ENCODE measurements at regions not wholly inside any gene's neighbourhood (a gene's known extent, or its start where the extent isn't known, plus 50 kb on each side); places are given as distances from the start of the nearest gene placed in this dataset.

- DNase-seq (ENCODE audit: low read depth) = no peak
These were observed 499.1 kb upstream of the HS6ST1 start for GRCh38 chr2:128817813-128818212.

DNA sequence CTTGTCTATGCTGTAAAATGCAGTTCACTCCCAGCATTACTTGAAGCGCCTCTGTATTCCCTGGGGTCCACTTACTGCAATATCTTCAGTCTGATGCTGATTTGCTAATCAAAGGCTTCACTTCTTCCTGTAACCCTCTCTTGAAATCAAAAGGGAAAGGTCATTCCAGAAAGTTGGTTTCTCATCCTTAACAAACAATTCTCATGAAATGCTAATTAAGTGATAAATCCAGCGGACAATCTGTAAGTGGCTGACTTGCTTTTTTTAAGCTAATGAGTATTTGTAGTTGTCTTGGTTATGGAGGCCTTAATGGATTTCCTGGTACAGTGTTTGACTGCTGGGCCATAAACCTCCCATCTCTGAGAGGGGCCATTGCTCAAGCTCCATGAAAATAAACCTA, 499.6 kb upstream of the HS6ST1 start:
- DNase-seq (ENCODE audit: low read depth) = no peak

DNA sequence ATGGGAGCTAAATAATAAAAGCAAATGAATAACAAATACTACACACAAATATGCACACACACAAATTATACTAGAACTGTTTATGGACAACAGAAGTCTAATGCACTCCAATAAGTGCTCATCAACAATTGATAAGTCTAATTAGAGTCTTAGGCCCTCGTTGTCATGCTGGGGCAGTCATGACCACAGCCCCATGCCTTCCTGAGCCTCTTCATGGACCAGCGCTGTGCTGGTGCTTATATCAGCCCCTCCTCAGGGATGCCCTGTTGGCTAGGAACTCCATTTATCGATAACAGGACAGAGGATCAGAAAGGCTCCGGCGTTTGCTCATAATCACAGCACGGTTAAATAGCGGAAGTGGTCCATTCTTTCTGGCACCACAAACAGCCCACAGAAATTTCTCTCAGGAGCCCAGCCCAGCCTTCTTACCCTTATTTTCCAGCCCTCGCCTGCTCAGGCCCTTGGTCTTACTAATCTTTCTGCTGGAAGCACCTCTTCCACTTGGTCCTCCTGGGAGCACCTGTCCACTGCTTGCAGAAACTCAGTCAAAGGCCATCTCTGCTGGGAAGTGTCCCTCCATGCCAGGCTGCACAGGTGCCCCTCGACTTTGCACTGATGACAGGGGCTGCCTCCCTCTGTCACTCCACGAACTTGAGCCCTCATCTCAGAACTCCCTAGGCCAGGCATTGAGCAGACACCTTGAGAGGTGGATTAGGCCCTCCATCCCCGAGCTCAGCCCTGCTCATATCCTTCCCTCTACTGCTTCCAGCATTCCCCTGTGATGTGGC, 500.2 kb upstream of the HS6ST1 start:
- DNase-seq (ENCODE audit: low read depth) = no peak

- no peak for DNase-seq (ENCODE audit: low read depth)
These were observed 501.8 kb upstream of the HS6ST1 start for GRCh38 chr2:128820452-128820851.

DNA sequence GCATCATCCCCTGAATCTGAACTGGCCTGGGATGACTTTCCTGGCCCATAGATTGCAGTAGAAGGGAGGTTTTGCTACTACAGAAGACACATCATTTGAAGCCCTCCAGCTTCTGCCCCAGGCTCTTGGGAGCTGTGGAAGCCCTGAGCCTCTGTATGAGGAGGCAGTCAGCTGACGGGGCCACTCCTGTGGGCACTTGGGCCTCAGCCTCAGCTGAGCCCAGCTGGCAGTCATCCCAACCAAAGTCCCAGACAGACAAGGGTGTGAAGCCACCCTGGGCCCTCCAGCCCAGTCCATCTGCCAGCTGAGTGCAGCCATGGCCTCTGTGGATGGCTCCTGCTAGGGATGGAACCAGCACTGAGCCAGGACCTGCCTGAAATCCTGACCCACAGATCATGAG, 502.3 kb upstream of the HS6ST1 start:
- no peak for DNase-seq (ENCODE audit: low read depth)

- DNase-seq (ENCODE audit: low read depth) = no peak
These were observed 514.4 kb upstream of the HS6ST1 start for GRCh38 chr2:128832946-128833663.

GRCh38 chr2:128833664-128834027, 515.0 kb upstream of the HS6ST1 start:
- no peak for DNase-seq (ENCODE audit: low read depth)

GRCh38 chr2:128834207-128834879, 515.7 kb upstream of the HS6ST1 start:
- no peak for DNase-seq (ENCODE audit: low read depth)

GRCh38 chr2:128834880-128835252, 516.2 kb upstream of the HS6ST1 start:
- DNase-seq (ENCODE audit: low read depth) = no peak

- DNase-seq (ENCODE audit: low read depth) = no peak
These were observed 516.7 kb upstream of the HS6ST1 start for GRCh38 chr2:128835342-128835855.

DNA sequence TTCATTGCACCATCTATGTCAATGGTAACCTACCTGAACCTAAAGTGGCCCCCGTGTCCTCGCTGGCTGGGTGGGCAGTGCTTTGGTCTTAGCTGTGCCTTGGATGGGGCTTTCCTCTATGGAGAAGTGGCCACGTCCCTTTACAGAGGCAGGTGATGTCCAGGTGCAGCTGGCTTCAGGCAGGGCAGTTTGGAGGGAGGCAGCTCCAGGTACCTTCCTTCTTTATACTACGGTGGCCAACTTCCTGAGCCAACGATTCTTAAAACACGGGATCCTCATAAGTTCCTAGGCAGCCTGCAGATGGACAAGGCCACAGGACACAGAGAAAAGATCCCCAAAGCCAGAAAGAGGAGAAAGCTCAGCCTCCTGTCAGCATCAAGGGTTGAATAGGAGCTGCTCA, 517.3 kb upstream of the HS6ST1 start:
- no peak for DNase-seq (ENCODE audit: low read depth)

DNA sequence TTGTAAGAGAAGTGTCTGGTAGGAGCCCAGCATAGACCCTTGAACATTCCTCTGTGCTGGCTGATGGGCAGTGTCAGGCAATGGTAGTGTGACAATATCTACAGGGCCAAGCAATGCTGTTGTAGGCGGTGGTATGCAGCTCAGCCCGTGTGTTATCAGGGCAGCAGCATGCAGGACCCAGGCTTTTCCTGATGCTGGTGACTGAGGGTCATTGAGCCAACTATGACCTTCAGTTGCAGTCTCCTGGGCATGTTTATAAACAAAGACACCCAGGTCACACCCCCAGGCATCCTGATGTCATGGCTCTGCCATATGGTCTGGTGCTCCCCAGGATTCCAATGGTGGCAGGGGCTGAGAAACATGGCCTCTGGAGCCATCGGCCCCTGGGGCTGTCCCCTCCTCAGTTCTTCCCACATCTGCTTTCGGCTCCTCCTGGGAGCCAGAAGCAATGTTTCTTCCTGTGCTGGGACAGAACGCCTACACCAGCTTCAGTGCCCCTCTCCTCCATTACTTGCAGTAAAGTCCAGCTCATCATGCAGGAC, 518.0 kb upstream of the HS6ST1 start:
- DNase-seq (ENCODE audit: low read depth) = no peak

DNA sequence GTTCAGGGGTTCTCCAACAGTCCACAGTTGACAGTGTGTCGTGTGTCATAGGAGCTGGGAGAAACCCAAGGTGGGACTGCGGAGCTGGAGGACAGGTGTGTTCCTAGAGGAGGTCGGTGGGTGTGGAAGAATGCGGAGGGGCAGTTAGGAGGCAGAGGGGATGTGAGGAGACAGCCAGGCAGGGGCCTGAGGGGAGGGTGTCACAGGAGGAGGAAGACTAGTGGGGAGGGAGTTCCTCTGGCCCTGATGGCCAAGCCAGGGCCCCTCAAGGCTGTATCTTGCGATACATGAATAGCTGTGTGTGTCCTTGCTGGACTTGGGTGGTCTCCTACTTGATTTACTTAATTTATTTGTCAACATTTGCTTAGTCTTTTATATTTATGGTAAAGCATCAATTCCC, 519.6 kb upstream of the HS6ST1 start:
- DNase-seq (ENCODE audit: low read depth) = no peak

GRCh38 chr2:128841803-128842202, 523.1 kb upstream of the HS6ST1 start:
- DNase-seq (ENCODE audit: low read depth) = no peak

GRCh38 chr2:128867311-128867710, 548.6 kb upstream of the HS6ST1 start:
- DNase-seq (ENCODE audit: low read depth) = no peak

- no peak for DNase-seq (ENCODE audit: low read depth)
These were observed 549.4 kb upstream of the HS6ST1 start for GRCh38 chr2:128867936-128868636.

GRCh38 chr2:128868686-128869551, 550.3 kb upstream of the HS6ST1 start:
- no peak for DNase-seq (ENCODE audit: low read depth)

DNA sequence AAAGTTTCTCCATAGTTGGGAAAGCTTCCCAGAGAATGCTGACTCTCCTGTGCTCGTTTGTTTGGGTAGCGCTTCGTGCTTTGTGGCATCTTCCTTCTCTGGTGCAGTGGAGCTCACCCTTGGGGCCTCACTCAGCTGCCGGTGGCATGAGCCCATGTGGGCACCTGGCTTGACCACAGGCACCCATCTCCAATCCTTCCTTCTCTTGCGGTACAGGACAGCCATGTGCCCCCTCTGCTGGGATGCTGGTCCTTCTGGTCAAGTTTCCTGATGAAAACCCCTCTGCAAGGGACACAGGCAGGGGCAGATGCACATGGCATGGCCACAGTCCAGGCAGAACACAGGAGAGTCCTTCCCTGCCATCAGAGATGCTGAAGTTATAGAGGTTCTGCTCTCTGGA, 555.9 kb upstream of the HS6ST1 start:
- DNase-seq (ENCODE audit: low read depth) = no peak

- DNase-seq (ENCODE audit: low read depth) = no peak
These were observed 558.6 kb upstream of the HS6ST1 start for GRCh38 chr2:128876986-128877983.

DNA sequence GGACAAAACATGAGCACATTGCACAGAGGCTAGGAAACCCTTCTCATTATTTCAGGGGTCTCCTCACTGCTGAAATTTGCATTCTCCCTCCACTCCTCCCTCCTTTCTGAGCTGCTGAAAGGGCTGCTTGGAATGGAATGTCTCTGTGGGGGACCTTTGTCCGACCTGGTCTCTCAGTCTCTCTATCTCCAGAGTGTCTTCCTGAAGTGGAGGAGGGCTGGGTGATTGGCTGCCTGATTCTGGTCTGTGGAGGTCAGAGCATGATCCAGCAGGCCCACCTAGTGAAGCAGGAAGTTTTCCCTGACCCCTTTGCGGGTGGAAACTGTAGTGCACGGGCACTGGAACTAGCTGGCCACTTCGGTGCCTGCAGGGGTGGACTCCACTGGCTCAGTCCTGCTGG, 560.5 kb upstream of the HS6ST1 start:
- no peak for DNase-seq (ENCODE audit: low read depth)
